NCI-H69 (cell line): ENCODE measurements at regions not wholly inside any gene's neighbourhood (a gene's known extent, or its start where the extent isn't known, plus 50 kb on each side); places are given as distances from the start of the nearest gene placed in this dataset.

ENCODE experiments used
- DNase-seq: peaks from one replicate; lab custom pipeline; 2025; lab: John Stamatoyannopoulos, UW

GRCh38 chr3:124177071-124177470 is 185.1 kb upstream of the ROPN1 start:
- no peak for DNase-seq

- no peak for DNase-seq
Observed at GRCh38 chr3:124178531-124178930, 186.6 kb upstream of the ROPN1 start.

GRCh38 chr3:124200407-124200806 is 208.5 kb upstream of the ROPN1 start:
- DNase-seq, result no peak

- no peak for DNase-seq
Observed at GRCh38 chr3:124201226-124201625, 209.3 kb upstream of the ROPN1 start.

GRCh38 chr3:124201786-124202185 is 209.9 kb upstream of the ROPN1 start:
- peak; percentile 83 for DNase-seq

GRCh38 chr3:124202754-124203153 is 210.8 kb upstream of the ROPN1 start:
- DNase-seq, result peak; percentile 58

- peak; percentile 33 for DNase-seq
Observed at GRCh38 chr3:124203292-124203691, 211.4 kb upstream of the ROPN1 start.

- no peak for DNase-seq
Observed at GRCh38 chr3:124206225-124207055, 214.5 kb upstream of the ROPN1 start.

- no peak for DNase-seq
Observed at GRCh38 chr3:124207077-124207476, 215.2 kb upstream of the ROPN1 start.

- DNase-seq, result no peak
Observed at GRCh38 chr3:124207873-124208485, 216.1 kb upstream of the ROPN1 start.

GRCh38 chr3:124209426-124209825 is 217.5 kb upstream of the ROPN1 start:
- DNase-seq, result no peak

GRCh38 chr3:124210899-124211298 is 219.0 kb upstream of the ROPN1 start:
- DNase-seq, result peak; percentile 28

- DNase-seq, result peak; percentile 12
Observed at GRCh38 chr3:124213641-124214040, 221.7 kb upstream of the ROPN1 start.

GRCh38 chr3:124217542-124217941 is 225.6 kb upstream of the ROPN1 start:
- peak; percentile 16 for DNase-seq

- peak; percentile 69 for DNase-seq
Observed at GRCh38 chr3:124221422-124221821, 229.5 kb upstream of the ROPN1 start.

- DNase-seq, result peak; percentile 69
Observed at GRCh38 chr3:124223853-124224252, 231.9 kb upstream of the ROPN1 start.

GRCh38 chr3:124227150-124227630 is 235.3 kb upstream of the ROPN1 start:
- DNase-seq, result no peak

GRCh38 chr3:124229420-124229819 is 237.5 kb upstream of the ROPN1 start:
- peak; percentile 65 for DNase-seq

- no peak for DNase-seq
Observed at GRCh38 chr3:124229836-124230235, 237.9 kb upstream of the ROPN1 start.

- no peak for DNase-seq
Observed at GRCh38 chr3:124230432-124230831, 238.5 kb upstream of the ROPN1 start.

GRCh38 chr3:124230998-124231397 is 239.1 kb upstream of the ROPN1 start:
- DNase-seq, result no peak

GRCh38 chr3:124234852-124235252 is 242.9 kb upstream of the ROPN1 start:
- DNase-seq, result no peak

- no peak for DNase-seq
Observed at GRCh38 chr3:124235446-124235845, 243.5 kb upstream of the ROPN1 start.
